Activated CD4-positive, alpha-beta T cell treated with anti-CD3 and anti-CD28 coated beads, Interleukin-2, amount 10 ng/mL, durations not matched to agents 24 days and 14 days (primary cell): ENCODE measurements at regions not wholly inside any gene's neighbourhood (a gene's known extent, or its start where the extent isn't known, plus 50 kb on each side); places are given as distances from the start of the nearest gene placed in this dataset.

Source experiments
- DNase-seq: peaks from one replicate; pipeline ENCODE4 v3.0.0; 2022
- H3K27ac Mint-ChIP-seq: one replicate; pipeline ENCODE4 v1.8.0; 2022; ENCODE audit warnings: mild to moderate bottlenecking, mixed read lengths
- H3K27me3 Mint-ChIP-seq: one replicate; pipeline ENCODE4 v1.8.0; 2022; ENCODE audit warnings: mixed read lengths
- H3K36me3 Mint-ChIP-seq: one replicate; pipeline ENCODE4 v1.8.0; 2022; ENCODE audit warnings: low read depth, mild to moderate bottlenecking, mixed read lengths
- H3K4me1 Mint-ChIP-seq: one replicate; pipeline ENCODE4 v1.8.0; 2021; ENCODE audit warnings: mixed read lengths
- H3K4me3 Mint-ChIP-seq: one replicate; pipeline ENCODE4 v1.8.0; 2022; ENCODE audit warnings: mild to moderate bottlenecking, moderate library complexity, mixed read lengths
- H3K9me3 Mint-ChIP-seq: one replicate; pipeline ENCODE4 v1.8.0; 2021; ENCODE audit warnings: mixed read lengths
- intact Hi-C: fragments of 100-400 bp; cut with micrococcal nuclease; formaldehyde crosslinking; loops from one replicate; pipeline ENCODE4 v1.15.1; 2023

GRCh38 chr11:69369210-69369825 lies 75.4 kb downstream of the MYEOV start:
- no peaks in the 10 kb centered on the region for H3K36me3 Mint-ChIP-seq
- no peaks in the 10 kb centered on the region for H3K4me1 Mint-ChIP-seq
- peaks cover 4% of the 10 kb centered on the region for H3K9me3 Mint-ChIP-seq
- H3K27me3 Mint-ChIP-seq = peaks cover 7% of the 10 kb centered on the region
- no peak for DNase-seq
- intact Hi-C loops = no loop called here
- no peak overlapping the region for H3K27ac Mint-ChIP-seq
- H3K4me3 Mint-ChIP-seq = no peak overlapping the region

GRCh38 chr11:69369945-69370344 lies 76.0 kb downstream of the MYEOV start:
- no peak overlapping the region for H3K4me3 Mint-ChIP-seq
- H3K9me3 Mint-ChIP-seq = peaks cover 4% of the 10 kb centered on the region
- peaks cover 2% of the 10 kb centered on the region for H3K27me3 Mint-ChIP-seq
- no peaks in the 10 kb centered on the region for H3K4me1 Mint-ChIP-seq
- H3K27ac Mint-ChIP-seq = no peak overlapping the region
- no peaks in the 10 kb centered on the region for H3K36me3 Mint-ChIP-seq
- no peak for DNase-seq
- intact Hi-C loops = no loop called here

- no peak for DNase-seq
- Mint-ChIP-seq H3K36me3 (no peaks in the 10 kb centered on the region), H3K27me3 (peaks cover 2% of the 10 kb centered on the region), H3K4me3 (no peak overlapping the region), H3K9me3 (peaks cover 4% of the 10 kb centered on the region), H3K4me1 (no peaks in the 10 kb centered on the region), H3K27ac (no peak overlapping the region)
- intact Hi-C loops = no loop called here
Measured at GRCh38 chr11:69370984-69371709, 77.2 kb downstream of the MYEOV start.

GRCh38 chr11:69371731-69372588 lies 78.0 kb downstream of the MYEOV start:
- no peak for DNase-seq
- intact Hi-C loops = no loop called here
- no peaks in the 10 kb centered on the region for H3K36me3 Mint-ChIP-seq
- no peak overlapping the region for H3K27ac Mint-ChIP-seq
- H3K4me1 Mint-ChIP-seq = no peaks in the 10 kb centered on the region
- peaks cover 4% of the 10 kb centered on the region for H3K9me3 Mint-ChIP-seq
- no peak overlapping the region for H3K4me3 Mint-ChIP-seq
- H3K27me3 Mint-ChIP-seq = no peaks in the 10 kb centered on the region

GRCh38 chr11:69372589-69373250 lies 78.8 kb downstream of the MYEOV start:
- Mint-ChIP-seq H3K36me3 (no peaks in the 10 kb centered on the region), H3K27ac (no peak overlapping the region), H3K9me3 (peaks cover 4% of the 10 kb centered on the region), H3K4me1 (no peaks in the 10 kb centered on the region), H3K4me3 (no peak overlapping the region), H3K27me3 (no peaks in the 10 kb centered on the region)
- intact Hi-C loops = no loop called here
- DNase-seq = no peak

- Mint-ChIP-seq H3K36me3 (no peaks in the 10 kb centered on the region), H3K27me3 (no peaks in the 10 kb centered on the region), H3K9me3 (peaks cover 4% of the 10 kb centered on the region), H3K4me1 (no peaks in the 10 kb centered on the region), H3K27ac (no peak overlapping the region), H3K4me3 (no peak overlapping the region)
- no peak for DNase-seq
- intact Hi-C loops = no loop called here
Measured at GRCh38 chr11:69373251-69373635, 79.3 kb downstream of the MYEOV start.

DNA sequence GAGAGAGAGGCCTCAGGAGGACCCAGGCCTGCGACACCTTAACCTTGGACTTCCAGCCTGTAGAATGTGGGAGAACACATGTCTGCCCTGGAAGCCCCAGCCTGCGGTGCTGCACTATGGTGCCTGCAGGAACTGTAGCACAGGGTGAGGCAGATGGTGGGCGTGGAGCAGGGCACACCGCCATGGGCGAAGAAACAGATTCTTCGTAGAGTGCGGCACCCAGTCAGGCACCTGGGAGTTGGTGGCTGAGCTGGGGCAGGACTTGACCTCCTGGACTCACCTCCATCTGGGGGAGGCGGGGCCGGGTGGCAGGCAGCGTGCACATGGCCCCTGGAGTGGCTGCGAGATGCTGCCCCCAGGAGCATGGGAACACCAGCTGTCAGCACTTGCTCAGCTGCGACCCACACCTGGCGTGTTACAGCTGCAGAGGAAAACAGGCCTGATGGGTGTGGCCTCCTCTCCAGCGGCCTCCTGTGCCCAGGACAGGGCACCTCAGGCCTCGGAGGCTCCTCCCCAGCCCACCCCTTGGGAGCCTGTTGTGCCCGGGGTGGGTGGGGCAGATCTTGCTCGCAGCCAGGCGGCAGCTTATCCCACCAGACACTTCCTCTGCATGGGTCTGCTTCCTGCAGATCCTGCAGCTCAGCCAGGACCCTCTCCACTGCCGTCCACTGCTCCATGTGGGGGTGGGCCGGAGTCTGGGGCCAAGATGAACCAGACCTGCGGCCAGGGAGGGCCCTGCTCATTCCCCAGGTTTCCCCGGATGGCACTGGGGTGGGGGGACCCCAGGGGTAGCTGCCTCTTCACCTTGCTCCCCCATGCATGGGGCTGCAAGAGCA lies 80.4 kb downstream of the MYEOV start:
- DNase-seq = no peak
- no peaks in the 10 kb centered on the region for H3K9me3 Mint-ChIP-seq
- H3K27me3 Mint-ChIP-seq = no peaks in the 10 kb centered on the region
- no peak overlapping the region for H3K4me3 Mint-ChIP-seq
- H3K36me3 Mint-ChIP-seq = no peaks in the 10 kb centered on the region
- no peak overlapping the region for H3K27ac Mint-ChIP-seq
- intact Hi-C loops = no loop called here
- H3K4me1 Mint-ChIP-seq = no peaks in the 10 kb centered on the region

GRCh38 chr11:69374946-69375310 lies 81.0 kb downstream of the MYEOV start:
- H3K9me3 Mint-ChIP-seq = no peaks in the 10 kb centered on the region
- H3K4me3 Mint-ChIP-seq = no peak overlapping the region
- intact Hi-C loops = no loop called here
- H3K36me3 Mint-ChIP-seq = no peaks in the 10 kb centered on the region
- no peaks in the 10 kb centered on the region for H3K4me1 Mint-ChIP-seq
- H3K27me3 Mint-ChIP-seq = no peaks in the 10 kb centered on the region
- DNase-seq = no peak
- H3K27ac Mint-ChIP-seq = no peak overlapping the region

DNA sequence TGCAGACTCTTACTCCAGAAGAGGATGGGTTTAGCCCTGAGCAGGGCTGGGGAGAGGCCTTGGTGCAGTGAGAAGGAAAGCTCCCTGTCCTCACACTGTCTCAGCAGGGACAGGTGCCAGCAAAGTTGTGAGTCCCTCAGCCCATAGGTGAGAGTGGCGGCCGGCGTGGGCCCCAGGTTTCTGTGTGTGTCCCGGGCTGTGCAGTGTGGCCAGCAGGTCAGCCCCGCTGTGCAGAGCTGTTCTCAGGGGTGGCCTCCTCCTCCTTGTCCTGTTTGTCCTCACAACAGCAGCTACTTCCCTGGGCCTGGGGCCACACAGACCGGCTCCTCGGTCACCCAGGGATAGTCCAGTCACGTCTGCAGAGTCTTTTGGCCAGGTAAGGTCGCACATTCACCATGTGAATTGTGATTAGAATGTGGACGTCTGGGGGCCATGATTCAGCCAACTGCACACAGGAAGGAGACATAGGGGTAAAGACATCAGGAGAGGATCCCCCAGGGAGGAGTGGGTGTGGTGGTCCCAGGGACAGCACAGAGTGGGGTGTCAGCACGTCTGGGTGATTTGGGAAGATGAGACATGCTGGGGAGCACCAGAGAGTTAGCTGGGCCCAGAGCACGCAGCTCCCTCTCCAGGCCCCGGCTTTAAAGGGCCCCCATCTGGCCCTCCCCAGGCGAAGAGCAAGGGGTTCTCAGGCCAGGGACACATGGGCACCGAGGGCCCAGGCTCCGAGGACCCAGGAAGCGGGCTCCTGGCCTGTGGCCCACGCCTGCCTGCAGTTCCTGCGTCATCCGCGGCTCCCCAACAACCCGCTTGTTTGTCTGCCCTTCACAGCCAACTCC lies 81.6 kb downstream of the MYEOV start:
- Mint-ChIP-seq H3K27me3 (no peaks in the 10 kb centered on the region), H3K27ac (no peak overlapping the region), H3K4me3 (no peak overlapping the region), H3K9me3 (no peaks in the 10 kb centered on the region), H3K4me1 (no peaks in the 10 kb centered on the region), H3K36me3 (no peaks in the 10 kb centered on the region)
- intact Hi-C loops = no loop called here
- no peak for DNase-seq

GRCh38 chr11:69376155-69377028 lies 82.4 kb downstream of the MYEOV start:
- no peaks in the 10 kb centered on the region for H3K4me1 Mint-ChIP-seq
- no peaks in the 10 kb centered on the region for H3K9me3 Mint-ChIP-seq
- intact Hi-C loops = no loop called here
- no peaks in the 10 kb centered on the region for H3K27me3 Mint-ChIP-seq
- no peaks in the 10 kb centered on the region for H3K36me3 Mint-ChIP-seq
- no peak overlapping the region for H3K27ac Mint-ChIP-seq
- no peak for DNase-seq
- no peak overlapping the region for H3K4me3 Mint-ChIP-seq

DNA sequence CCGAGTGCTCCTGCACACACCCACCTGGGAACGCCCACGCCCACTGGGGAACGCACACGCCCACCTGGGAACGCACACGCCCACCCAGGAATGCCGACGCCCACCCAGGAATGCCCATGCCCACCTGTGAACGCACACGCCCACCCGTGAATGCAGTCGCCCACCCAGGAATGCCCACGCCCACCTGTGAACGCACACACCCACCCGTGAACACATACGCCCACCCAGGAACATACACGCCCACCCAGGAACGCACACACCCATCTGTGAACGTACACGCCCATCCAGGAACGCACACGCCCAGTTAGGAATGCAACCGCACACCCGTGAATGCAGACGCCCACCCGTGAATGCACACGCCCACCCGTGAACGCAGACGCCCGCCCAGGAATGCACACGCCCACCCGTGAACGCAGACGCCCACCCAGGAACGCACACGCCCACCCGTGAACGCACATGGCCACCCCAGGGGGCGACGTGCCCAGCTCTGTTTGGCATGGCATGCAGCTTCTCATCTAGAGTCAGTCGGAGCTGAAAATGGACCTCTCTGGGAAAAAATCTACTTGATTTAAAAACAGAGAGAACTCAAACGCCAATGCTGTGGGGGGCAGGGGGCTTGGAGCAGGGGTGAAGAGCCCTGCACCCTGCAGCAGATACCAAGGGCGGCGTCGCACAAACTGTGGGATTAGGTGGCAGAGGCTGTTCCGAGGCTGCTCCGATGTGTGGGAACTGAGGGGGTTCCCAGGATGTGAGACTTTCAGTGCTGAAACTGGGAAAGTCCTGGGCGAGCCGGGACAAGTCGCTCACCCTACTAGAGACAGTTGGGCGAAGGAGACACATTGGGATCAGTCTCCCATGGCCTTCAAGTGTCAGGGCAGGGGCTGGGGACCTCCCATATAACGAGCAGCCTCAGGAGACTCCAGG lies 83.3 kb downstream of the MYEOV start:
- H3K4me3 Mint-ChIP-seq = no peak overlapping the region
- H3K27me3 Mint-ChIP-seq = no peaks in the 10 kb centered on the region
- intact Hi-C loops = no loop called here
- no peaks in the 10 kb centered on the region for H3K9me3 Mint-ChIP-seq
- H3K36me3 Mint-ChIP-seq = no peaks in the 10 kb centered on the region
- H3K27ac Mint-ChIP-seq = no peak overlapping the region
- H3K4me1 Mint-ChIP-seq = no peaks in the 10 kb centered on the region
- DNase-seq = no peak
